ENCODE measurements at regions not wholly inside any gene's neighbourhood (a gene's known extent, or its start where the extent isn't known, plus 50 kb on each side); places are given as distances from the start of the nearest gene placed in this dataset.

DNA sequence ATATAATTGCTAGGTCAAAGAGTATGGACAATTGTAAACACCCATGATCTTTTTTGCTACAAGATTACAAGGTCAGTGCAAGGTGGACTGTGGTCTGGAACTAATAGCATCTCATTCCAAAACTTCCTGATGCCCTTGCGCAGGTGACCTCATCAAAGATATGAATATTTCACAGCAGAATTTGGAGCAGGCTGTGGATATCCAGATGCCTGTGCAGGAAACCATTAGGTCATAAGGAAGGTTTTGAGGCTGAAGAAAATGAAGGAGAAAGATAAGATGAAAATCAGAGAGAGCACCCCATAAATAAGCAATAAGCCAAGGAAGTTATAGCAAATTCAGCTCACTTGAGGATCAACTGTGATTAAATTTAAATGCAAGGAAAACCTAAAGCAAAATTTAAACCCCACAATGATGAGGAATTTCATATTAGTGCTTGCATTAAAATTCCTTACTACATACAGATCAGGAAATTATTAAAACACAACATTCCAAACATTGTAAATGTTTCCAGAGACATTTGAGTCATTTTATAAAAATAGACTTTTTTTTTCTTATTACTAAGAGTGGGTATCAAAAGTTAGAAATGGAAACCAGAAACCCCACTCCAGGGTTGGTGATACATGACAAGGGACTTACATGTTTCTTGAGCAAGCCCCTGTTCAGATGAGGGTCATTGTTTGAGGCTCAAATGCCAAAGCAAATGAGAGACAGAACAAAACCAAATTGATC lies 100.7 kb upstream of the FAM9C start:
- no peak for DNase-seq

DNA sequence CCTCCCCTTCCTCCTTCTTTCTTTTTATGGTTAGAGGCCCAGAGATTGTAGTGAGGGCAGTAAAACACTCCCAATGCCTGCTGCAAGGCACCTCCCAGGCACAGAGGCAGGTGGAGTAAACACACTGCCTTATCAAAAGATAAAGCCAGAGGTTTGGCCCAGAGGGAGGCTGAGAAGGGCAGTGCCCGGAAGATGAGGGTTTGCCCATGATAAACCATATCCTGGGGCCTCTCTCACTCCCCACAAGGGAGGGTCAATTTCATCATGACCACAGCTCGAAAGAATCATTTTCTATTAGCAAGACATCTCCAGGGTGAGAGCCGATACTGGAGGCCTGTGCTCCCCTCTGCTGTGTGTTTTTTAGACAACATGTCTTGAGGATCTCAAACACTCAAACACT lies 98.5 kb upstream of the FAM9C start:
- DNase-seq = no peak

DNA sequence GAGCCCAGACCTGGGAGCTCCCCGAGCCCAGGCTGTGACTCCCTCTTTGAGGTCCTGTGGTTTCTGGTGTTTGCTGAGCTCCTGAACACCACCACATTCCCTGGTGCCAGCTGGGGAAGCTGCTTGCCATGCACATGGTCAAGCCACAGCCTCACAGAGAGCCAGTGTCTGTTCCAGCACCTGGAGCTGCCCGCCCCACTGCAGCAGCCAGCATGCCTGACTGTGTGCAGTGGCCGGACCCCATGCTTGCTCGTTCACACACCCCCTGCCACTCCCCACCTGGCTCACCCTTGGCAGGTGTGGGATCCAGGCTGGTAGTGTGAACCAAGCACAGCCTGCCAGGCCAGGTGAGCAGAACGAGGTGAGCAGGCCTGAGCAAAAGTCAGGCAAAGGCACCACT lies 95.6 kb upstream of the FAM9C start:
- DNase-seq = no peak

DNA sequence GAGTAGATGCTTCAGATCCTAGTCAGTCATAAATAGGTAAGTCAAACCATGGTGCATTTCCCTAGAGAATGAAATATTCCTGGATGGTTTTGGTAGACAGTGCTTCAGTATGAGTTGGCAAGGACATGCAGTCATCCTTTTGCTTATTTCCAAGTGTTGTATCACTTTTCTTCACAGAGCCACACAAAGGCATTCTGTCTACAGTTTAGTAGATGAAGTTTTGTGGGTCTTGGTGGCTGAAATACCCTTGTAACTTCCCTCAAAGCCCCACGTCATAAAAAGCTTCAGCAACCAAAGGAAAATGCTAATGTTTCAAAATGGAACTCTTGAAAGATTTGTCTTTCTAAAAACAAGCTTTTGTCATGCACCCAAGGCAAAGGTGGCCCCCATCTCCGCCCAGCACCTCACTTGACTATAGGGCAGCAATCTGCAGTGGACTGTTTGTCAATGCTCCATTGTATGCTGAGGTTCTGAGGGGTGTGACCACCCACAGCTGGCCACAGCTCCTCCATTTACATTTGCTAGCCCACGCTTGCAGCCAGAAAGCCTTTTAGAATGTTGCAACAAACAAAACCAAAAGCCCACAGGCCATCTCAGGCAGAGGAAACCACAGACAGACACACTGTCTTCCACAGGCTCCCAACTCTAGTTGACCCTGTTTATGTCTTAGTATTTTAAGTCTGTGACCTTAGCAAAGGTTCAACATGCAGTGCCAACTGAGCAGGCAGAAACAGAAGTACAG lies 87.1 kb upstream of the FAM9C start:
- DNase-seq = no peak

DNA sequence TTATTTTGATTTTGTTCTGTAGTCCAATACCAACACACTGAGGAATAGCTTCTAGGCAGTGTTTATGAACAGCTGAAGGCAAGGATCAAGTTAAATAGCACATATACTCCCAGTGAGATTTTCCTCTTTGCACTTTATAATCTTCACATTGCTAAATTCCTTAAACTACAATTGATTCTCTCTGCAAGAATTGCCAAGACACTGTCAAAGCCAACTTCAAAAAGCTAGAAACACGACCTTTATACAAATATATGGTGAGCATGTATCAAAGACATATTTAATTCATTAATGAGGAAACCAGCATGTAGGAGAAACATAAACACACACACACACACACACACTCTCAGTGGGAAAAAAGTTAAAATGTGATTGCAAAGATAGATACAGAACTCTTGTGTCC lies 86.4 kb upstream of the FAM9C start:
- DNase-seq = no peak

DNA sequence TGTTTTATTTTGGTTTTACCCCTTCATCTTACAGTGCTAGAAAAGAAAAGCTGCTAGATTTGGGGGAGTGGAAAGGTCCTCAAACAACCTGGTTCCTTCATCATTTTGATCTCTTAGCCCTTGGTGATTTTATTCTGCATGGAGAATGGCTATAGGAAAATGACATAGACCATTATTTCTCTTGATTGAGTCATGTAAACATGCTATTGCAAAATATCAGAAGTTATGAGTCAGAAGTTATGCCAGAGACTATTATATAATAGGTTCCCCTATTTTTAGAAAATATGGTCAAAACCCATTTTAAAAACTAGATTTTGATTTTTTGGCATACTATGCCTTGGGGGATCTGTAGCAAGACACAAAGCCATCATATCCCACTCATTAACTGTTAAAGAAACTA lies 83.7 kb upstream of the FAM9C start:
- no peak for DNase-seq

DNA sequence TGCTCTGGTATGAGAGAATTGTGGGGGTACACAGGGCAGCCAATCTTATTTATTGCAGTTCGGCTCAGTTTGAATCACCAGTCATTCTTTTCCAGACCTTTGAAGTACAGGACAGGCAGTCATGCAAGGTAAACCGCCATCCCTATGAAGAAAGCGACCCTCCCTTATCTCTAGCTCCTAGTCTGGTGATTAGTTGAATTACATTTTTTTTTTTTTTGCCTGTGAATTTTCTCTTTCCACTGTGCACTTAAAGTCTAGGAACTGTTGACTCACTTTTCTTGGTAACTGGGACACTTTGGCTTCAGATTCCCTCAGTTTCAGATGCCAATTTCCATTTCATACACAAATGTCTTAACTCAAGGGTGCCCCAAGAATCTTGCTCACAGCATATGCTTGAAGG lies 82.4 kb upstream of the FAM9C start:
- DNase-seq = no peak

DNA sequence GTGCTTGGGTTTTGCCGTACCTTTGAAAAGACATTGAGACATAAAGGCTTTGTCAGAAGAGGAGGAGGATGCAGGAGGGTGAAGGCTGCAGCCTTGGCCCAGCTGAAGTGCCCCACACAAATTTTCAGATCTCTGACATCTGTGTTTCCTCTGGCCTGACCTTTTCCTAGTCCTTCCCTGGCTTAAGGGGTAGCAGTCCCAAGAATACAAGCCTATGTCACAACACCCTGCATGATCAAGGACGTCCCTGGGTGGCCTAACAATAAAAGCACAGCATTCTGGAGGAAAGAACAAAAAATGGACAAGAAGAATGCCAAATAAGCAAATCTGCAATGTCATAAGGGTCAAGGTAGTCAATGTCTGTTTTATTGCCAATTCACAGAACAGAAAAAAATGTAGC lies 80.8 kb upstream of the FAM9C start:
- DNase-seq = no peak

DNA sequence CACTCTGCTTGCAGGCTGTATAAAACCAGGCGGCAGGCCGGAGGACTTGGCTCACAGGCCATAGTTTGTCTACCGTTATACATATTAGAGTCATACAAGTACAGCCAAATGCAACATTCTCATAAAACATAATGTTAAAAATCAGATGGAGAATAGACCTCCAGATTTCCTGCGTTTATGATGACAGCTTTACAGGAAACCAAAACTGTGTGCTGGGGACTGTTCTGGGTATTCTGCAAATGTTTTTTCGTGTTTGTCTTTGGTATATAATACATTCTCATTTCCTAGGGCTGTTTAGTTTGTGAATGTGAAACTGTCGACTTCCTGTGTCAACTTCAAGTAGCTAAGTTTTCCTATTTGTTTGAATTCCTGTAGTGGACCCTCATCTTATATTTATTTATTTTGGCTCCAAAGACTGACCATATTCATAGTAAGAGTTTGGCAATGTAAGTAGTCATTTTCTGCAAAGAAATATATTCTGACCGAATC lies 79.5 kb upstream of the FAM9C start:
- no peak for DNase-seq

DNA sequence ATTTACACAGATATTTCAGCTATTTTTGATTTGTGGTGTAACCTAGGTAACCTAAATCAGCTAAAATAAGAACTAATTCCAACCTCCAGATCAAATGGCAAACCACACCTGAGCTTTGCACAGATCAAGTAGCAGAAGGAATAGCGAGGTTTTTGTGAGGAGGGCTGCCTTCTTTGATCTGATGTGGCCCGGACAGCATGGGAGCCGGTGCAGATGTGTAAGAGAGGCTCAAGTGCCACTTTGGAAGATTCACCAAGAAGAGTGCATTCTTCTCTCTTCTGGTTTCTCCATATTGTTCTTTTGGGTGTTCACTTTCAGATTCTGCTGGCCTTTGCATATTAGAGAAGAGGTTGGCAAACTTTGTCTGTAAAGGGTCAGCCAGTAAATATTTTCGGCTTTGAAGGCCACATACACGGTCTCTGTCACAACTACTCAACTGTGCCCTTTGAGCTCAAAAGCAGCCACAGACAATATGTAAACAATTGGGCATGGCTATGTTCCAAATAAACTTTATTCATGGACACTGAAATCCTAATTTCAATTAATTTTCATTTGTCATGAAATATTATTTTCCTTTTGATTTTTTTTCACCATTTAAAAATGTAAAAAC lies 78.9 kb upstream of the FAM9C start:
- no peak for DNase-seq

DNA sequence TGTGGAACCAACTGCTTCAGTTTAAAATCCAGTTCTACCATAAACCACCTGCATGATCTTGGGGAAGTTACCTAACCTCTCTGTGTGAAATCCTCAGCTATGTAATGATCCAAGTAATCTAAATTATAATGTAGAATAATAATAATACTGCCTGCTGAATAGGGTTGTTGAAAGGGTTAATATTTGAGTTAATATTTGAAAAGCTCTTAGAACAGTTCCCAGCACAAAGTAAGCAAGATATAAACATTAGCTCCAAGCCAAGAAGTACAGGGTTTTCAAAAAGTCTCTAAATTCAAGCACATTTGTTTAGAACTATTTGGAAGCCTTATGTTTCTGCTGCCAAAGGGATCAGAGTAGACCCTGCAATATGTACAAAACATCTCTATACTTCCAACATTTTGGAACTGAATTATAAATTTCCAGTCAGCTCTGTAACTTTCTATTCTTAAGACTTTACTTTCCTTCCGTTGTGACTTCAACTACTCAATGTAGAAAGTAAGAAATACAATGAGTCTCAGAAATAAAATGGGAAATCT lies 76.7 kb upstream of the FAM9C start:
- DNase-seq = no peak

DNA sequence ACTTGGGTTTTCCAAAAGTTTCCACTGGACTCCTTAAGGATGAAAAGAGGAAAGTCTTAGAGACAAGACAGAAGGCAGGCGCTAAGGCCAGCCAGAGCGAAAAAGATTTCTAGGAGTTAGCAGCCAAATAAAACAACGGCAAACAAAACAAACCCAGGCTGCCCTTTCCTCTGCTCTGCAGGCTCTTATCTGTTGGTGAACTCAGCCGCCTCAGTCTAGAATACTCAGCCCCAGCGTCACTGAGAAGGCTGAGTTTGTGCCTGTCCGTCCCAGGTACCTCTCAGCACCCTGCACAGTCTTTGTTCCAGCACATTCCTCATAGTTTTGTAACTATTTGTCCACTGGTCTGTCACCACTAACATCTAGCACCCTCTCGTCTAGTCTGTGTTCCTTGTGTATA lies 75.6 kb upstream of the FAM9C start:
- DNase-seq = no peak

DNA sequence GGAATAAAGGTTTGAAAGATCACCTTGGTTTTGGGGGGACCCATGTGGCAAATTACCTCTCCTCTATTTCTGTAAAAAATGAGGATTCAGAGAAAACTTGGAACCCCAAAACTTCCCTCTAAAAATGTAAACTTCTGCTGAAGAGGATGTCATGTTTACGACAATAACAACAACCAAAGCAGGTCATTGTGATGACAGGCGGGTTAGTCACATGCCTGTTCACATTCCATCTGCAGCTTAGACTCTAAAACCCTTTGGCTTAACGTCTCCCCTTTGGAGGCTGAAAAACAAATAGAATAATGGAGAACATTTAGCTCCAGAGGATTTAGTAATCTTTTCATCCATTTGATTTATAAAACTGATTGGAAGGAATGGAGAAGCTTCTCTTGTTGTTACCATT lies 75.0 kb upstream of the FAM9C start:
- DNase-seq = no peak

DNA sequence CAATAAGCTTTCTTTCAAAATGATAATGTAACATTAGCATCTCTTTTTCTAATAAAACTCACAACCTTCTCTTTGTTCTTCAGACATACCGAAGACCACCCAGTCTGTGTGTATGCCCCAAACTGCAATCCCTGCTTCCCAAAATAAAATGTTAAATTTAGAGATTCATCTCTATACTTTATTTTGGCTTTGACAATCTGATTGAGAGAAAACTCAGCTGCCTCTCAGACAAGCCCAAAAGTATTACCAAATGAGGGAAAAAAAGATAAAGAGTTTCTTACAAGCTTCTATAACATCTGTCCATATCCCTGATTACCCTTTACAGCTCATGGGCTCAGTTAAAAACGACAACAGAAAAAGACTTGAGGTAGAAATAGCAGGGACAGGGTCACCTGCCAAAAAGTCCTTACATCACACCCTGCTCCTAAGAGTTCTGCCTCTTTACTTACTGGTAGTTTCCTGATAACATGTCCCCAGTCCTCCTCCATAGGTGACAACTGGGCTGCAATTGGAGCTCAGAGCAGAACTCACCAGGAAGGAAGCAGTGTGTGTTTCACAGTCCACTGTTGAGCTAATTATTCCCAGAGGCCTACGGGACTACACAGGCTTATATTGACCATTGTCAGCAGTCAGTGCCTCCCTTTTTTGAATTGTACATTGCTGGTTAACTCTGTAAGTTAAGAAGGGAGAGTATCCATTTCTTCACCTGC lies 70.9 kb upstream of the FAM9C start:
- DNase-seq = no peak

DNA sequence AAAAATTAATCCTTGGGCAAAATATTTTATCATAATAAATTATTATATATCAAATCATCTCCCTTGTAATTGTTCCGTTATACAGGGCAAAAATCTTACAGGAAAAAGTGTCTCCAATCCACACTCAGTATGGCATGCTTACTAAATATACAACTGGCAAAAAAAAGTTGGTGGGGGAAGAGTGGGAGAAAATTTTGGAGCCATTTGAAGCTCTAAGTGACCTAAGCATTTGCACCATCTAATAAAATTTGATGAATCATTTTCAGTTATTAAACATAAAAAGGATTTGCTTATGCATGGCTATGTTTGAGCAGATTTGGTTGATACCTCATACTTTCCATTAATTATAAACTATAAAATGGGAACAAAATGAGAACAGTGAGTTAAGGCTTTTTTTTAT lies 68.1 kb upstream of the FAM9C start:
- DNase-seq = no peak

DNA sequence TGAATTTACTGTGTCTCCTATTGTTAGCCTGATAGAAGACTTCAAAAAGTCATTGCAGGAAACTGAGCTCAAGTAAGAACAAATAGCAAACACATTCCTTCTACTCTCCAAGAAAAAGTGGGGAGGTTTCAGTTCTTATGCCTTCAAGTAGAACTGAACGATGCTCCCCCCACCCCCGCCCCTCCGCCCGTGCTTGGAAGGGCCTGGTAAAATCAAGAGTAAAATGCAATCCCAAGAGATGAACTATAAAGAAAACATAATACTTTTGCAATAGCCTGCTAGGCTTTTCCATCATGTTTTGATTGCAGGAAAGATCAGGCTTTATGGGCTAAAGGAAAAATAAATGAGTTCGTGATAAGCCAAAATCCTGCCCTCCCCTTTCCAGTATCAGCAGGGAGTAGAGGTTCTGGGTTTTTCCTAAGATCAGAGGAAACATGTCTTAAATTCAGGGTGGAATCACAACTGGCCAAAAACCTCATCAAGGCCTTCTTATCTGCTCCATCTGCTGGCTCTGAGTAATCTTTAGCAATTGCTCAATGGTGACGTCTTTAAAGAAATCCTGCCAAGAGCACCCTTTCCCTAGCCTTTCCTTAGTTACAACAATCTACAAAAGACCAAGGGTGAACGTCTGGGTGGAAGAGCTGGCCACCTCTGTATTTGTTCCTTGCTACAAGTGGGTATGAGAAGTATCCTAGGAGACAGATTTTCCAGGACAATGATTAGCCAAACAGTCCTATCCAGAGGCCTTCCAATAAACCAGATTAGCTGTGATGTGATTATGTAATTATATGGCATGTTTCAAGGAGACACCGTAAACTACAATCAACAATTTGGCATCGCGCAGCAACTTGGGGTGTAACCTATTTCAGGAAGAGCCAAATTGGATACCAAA lies 66.3 kb upstream of the FAM9C start:
- no peak for DNase-seq

DNA sequence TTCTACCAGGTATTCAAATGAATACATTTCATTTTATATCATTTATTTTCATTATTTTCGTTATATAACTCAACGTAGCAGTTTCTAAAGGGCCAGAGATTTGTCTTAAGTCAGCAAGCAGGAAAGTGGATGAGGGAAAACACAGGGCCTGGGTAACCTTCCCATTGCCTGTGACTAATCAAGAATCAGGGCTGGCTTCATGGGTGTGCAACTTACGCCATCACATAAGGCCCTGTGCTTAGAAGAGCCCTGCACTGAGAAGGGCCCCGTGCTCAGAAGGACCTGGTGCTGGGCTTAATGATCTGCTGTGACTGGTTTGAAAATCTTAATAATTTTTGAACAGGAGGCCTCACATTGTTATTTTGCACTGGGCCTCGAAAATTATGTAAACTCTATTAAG lies 65.4 kb upstream of the FAM9C start:
- DNase-seq = no peak

DNA sequence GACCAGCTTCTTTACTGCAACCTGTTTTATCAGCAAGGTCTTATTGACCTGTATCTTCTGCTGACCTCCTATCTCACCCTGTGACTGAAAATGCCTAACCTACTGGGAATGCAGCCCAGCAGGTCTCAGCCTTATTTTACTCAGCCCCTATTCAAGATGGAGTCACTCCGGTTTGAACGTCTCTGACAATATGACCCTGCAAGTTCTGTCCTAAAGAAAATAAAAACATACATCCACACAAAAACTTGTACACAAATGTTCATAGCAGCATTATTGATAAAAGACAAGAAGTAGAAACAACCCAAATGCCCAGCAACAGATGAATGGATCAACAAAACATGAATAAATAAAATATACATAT lies 59.5 kb upstream of the FAM9C start:
- DNase-seq = no peak

DNA sequence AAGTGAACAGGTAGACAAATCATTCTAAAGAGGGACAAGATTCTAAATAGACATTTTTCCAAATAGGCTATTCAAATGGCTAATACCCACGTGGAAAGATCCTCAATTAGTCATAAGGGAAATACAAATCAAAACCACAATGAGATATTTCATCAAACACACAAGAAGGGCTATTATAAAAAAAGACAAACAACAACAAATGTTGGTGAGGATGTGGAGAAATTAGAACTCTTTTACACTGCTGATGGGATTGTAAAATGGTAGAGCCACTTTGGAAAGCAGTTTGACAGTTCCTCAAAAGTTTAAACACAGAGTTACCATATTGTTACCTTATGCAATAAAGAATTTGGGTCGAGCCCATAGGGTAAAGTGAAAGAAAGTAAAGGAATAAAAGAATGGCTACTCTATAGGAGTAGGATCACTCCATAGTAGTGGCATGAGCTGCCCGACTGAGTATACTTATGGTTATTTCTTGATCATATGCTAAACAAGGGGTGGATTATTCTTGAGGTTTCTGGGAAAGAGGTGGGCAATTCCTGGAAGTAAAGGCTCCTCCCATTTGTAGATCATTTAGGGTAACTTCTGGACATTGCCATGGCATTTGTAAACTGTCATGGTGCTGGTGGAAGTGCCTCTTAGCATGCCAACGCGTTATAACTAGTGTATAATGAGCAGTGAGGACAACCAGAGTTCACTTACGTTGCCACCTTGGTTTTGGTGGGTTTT lies 58.9 kb upstream of the FAM9C start:
- DNase-seq = no peak

DNA sequence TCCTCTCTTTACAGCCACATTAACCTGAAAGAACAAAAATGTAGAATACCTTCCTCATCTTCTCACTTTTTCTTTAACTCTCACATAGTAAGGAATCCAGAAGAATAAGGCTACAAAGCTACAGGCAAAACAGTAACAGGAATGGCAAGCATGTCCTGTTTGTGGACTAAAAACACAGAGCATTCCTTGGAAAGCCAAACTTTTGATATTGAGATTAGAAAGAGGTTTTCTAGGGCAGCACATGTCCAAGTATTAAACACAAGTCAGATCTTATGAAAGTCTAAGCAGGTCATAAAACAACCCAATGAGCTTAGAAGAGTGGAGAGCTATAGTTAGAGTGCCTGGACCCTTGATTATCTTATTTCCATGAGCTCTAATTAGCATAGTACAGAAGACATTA lies 58.2 kb upstream of the FAM9C start:
- no peak for DNase-seq

DNA sequence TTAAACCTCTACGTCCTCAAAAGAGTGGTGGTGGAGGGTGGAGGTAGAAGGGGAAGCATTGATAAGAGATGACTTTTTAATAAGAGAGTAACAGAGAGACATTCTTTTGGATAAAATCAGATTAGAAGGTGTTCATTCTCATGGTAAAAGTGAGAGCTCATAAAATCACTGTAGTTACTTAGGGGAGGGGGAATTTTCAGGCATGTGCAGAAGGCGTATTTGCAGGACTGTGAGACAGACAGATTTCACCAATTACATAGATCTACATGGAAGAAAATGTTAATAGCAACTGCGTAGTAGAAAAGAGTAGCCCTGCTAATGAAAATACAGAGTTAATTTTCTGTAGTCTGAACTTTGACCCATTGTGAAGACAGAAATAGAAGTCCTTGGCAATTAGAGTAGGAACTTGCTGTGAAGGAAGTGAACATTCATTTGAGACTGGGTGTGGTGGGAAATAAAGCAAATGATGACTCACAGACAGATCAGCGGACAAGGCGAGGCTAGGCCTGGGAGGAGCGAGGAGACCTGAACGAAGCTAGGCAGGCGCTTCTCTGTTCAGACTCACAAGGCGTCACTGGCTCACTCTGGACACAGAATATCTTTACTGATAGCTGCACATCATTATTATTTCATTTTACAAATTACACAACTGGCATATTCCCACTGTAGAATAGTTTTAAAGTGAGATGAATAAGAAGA lies 57.2 kb upstream of the FAM9C start:
- DNase-seq = no peak

Data from NCI-H1105 (cell line).